Keratinocyte (primary cell): ENCODE measurements at regions not wholly inside any gene's neighbourhood (a gene's known extent, or its start where the extent isn't known, plus 50 kb on each side); places are given as distances from the start of the nearest gene placed in this dataset.

Experiments used
- EZH2 ChIP-seq: IDR thresholded peaks from one replicate; pipeline ENCODE4 v1.6.1; 2012; ENCODE audit warnings: inconsistent platforms, mild to moderate bottlenecking, low read length, moderate library complexity
- TF ChIP-seq, protein P1 (sequence below), 3 experiments: IDR thresholded peaks in 1 of 3; conservative IDR thresholded peaks in 1 of 3; optimal IDR thresholded peaks in 1 of 3; 2 replicates in 2 of 3; 3 replicates in 1 of 3; pipeline versions ENCODE3 to v1.5.1; 2011; ENCODE audit warnings: low read length in 3 of 3, mild to moderate bottlenecking in 3 of 3, moderate library complexity in 2 of 3, control low read depth in 1 of 3, inconsistent platforms in 1 of 3; ENCODE audit not compliant: insufficient read depth in 2 of 3; ENCODE audit errors: extremely low read depth in 1 of 3

DNA sequence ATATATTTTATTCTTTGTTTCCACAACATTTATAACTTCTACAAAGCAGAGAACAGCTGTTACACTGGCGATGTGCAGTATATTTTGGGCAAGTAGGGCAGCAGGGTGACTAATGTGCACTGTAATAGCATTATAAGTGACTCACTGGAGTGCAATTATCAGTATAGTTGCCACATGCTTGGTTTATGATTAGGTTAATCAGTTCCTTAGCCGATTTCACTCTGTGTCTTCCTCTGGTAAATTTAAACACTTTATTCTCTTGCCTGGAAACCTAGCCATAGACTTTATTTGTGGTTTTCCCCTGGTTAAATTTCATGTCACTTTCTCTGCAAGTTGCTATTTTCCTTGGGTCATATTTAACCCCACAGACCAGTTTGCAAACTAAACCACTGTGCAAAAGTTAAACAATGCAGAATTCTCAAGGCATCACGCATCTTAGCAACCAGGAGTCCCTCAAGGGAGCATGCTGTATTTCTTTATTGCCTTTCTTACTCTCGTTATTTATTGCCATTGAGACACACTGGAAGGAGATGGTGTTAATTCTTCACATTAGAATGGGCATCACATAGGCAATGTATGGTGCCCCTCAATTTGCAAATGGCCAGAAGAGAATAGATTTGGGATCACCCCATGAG lies 690.2 kb upstream of the DPPA4 start:
- TF ChIP-seq, protein P1, sequence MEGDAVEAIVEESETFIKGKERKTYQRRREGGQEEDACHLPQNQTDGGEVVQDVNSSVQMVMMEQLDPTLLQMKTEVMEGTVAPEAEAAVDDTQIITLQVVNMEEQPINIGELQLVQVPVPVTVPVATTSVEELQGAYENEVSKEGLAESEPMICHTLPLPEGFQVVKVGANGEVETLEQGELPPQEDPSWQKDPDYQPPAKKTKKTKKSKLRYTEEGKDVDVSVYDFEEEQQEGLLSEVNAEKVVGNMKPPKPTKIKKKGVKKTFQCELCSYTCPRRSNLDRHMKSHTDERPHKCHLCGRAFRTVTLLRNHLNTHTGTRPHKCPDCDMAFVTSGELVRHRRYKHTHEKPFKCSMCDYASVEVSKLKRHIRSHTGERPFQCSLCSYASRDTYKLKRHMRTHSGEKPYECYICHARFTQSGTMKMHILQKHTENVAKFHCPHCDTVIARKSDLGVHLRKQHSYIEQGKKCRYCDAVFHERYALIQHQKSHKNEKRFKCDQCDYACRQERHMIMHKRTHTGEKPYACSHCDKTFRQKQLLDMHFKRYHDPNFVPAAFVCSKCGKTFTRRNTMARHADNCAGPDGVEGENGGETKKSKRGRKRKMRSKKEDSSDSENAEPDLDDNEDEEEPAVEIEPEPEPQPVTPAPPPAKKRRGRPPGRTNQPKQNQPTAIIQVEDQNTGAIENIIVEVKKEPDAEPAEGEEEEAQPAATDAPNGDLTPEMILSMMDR (optimal IDR thresholded peaks at IDR 0.05 in 1 of 3, IDR thresholded peaks at IDR 0.05 in 1 of 3, conservative IDR thresholded peaks at IDR 0.05 in 1 of 3; ENCODE audit: extremely low read depth in 1 of 3, insufficient read depth in 2 of 3, low read length in 3 of 3), result no peak
- no peak for TF ChIP-seq EZH2
